Vagina (tissue), 2 donors: ENCODE measurements at regions not wholly inside any gene's neighbourhood (a gene's known extent, or its start where the extent isn't known, plus 50 kb on each side); places are given as distances from the start of the nearest gene placed in this dataset.

ENCODE experiments used
- DNase-seq, 2 donors: peaks; one replicate each; pipeline ENCODE4 v3.0.0-alpha.2; 2017; ENCODE audit errors: extremely low spot score in 2 of 2
- H3K27ac ChIP-seq: fragments of 200-600 bp; sonication (generic); one replicate; pipeline ENCODE4 v1.5.1; 2019
- H3K27me3 ChIP-seq: fragments of 200-600 bp; sonication (generic); one replicate; pipeline ENCODE4 v1.5.1; 2019
- H3K36me3 ChIP-seq, 2 donors: fragments of 200-600 bp; sonication (generic); one replicate each; pipeline ENCODE4 v1.5.1; 2017 to 2019
- H3K4me1 ChIP-seq: fragments of 200-600 bp; sonication (generic); one replicate; pipeline ENCODE4 v1.5.1; 2019
- H3K4me3 ChIP-seq, 2 donors: fragments of 200-600 bp; sonication (generic); 1 replicate in 1 of 2; 2 replicates in 1 of 2; pipeline ENCODE4 v1.5.1; 2016 to 2019
- H3K9me3 ChIP-seq: fragments of 200-600 bp; sonication (generic); one replicate; pipeline ENCODE4 v1.5.1; 2019
- POLR2A ChIP-seq, 2 donors: fragments of 450-650 bp; IDR thresholded peaks; one replicate each; pipeline ENCODE4 v1.6.1; 2017; ENCODE audit warnings: antibody characterized with exemption in 2 of 2, mild to moderate bottlenecking in 2 of 2, moderate library complexity in 2 of 2
- POLR2AphosphoS5 ChIP-seq, 2 donors: sonication (generic); formaldehyde crosslinking; IDR thresholded peaks; one replicate each; pipeline ENCODE4 v1.9.0; 2017; ENCODE audit warnings: antibody characterized with exemption in 2 of 2, mild to moderate bottlenecking in 2 of 2, low read depth in 1 of 2; ENCODE audit not compliant: insufficient read depth in 1 of 2
- intact Hi-C: fragments of 100-400 bp; cut with DNase I; formaldehyde crosslinking; loops from one replicate; pipeline ENCODE4 v1.15.1; 2023
- TF ChIP-seq, protein P1 (sequence below), 3 experiments: fragments of 450-650 bp in 2 of 3; fragments of 200-600 bp in 1 of 3; sonication (generic) in 1 of 3; IDR thresholded peaks; one replicate each; pipeline ENCODE4 v1.5.1; 2017 to 2019; ENCODE audit warnings: antibody characterized with exemption in 3 of 3, mild to moderate bottlenecking in 2 of 3, moderate library complexity in 2 of 3

DNA sequence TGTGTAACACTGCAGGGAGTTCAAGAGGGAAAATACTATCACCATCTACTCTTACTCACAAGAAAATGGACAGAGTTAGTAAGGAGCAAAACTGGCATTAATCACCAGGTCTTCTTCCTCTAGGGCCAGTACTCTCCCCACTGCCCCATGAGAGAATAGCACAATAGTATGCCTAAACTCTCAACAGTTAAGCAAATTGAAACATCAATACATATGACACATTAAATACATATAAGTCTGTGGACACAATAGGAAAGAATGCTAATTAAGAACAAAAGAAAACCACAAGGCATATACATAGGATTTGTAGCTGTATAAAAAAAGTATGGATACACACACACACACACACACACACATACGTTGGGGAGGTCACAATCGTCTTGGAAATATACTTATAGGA is 197.9 kb upstream of the BDNF start:
- H3K9me3 ChIP-seq = no peaks in the 10 kb centered on the region
- H3K36me3 ChIP-seq = no peaks in the 10 kb centered on the region
- no peak overlapping the region for H3K4me3 ChIP-seq
- TF ChIP-seq POLR2A (IDR thresholded peaks at IDR 0.05) (no peak), POLR2AphosphoS5 (IDR thresholded peaks at IDR 0.05; ENCODE audit: insufficient read depth in 1 of 2, low read depth in 1 of 2) (no peak)
- TF ChIP-seq, protein P1, sequence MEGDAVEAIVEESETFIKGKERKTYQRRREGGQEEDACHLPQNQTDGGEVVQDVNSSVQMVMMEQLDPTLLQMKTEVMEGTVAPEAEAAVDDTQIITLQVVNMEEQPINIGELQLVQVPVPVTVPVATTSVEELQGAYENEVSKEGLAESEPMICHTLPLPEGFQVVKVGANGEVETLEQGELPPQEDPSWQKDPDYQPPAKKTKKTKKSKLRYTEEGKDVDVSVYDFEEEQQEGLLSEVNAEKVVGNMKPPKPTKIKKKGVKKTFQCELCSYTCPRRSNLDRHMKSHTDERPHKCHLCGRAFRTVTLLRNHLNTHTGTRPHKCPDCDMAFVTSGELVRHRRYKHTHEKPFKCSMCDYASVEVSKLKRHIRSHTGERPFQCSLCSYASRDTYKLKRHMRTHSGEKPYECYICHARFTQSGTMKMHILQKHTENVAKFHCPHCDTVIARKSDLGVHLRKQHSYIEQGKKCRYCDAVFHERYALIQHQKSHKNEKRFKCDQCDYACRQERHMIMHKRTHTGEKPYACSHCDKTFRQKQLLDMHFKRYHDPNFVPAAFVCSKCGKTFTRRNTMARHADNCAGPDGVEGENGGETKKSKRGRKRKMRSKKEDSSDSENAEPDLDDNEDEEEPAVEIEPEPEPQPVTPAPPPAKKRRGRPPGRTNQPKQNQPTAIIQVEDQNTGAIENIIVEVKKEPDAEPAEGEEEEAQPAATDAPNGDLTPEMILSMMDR (IDR thresholded peaks at IDR 0.05) = no peak
- intact Hi-C loops = no loop called here
- no peaks in the 10 kb centered on the region for H3K4me1 ChIP-seq
- no peak for DNase-seq
- H3K27ac ChIP-seq = no peak overlapping the region
- no peaks in the 10 kb centered on the region for H3K27me3 ChIP-seq

DNA sequence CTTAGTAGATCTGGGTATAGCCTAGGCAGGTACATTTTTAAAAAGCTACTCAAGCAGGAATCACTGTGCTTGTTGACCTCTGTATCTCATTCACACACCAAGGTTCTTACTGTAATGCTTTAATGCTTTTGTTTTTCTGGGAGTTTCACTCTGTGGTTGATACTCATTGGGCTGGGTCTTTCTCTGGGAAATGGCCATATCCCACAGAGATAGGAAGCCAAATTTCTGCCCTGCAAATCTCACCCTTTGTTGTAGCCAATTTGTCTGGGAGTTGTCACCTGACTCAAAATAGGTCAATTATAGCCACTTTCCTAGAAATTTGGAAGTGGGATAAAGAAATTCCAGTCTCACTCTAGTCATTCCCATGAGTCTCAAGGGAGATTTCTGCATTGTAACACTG is 195.8 kb upstream of the BDNF start:
- intact Hi-C loops = loop anchor here (1.0 kb wide), 1 partner anchor 30 kb away; no protein-coding TSS in a partner anchor
- no peak for DNase-seq
- Histone ChIP-seq H3K4me1 (no peaks in the 10 kb centered on the region), H3K4me3 (no peak overlapping the region), H3K27ac (no peak overlapping the region), H3K36me3 (no peaks in the 10 kb centered on the region), H3K27me3 (no peaks in the 10 kb centered on the region), H3K9me3 (no peaks in the 10 kb centered on the region)
- TF ChIP-seq, protein P1 (IDR thresholded peaks at IDR 0.05) = no peak

DNA sequence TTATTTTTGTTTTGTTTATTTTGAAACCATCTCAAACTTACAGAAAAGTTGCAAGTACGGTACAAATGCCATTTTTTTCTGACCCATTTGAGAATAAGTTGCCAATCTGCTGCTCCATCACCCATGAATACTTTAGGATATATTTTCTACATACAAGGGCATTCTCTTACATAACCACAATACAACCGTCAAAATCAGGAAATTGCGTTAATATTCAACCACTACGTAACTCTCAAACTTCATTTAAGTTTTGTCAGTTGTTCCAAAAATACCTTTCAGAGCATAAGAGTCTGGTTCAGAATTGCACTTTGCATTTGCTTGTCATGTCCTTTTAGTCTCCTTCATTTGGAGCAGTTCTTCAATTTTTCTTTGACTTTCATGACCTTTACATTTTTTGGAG is 194.3 kb upstream of the BDNF start:
- H3K9me3 ChIP-seq = no peaks in the 10 kb centered on the region
- H3K36me3 ChIP-seq = no peaks in the 10 kb centered on the region
- H3K27ac ChIP-seq = no peak overlapping the region
- no peak for DNase-seq
- intact Hi-C loops = no loop called here
- H3K4me3 ChIP-seq = no peak overlapping the region
- TF ChIP-seq POLR2A (IDR thresholded peaks at IDR 0.05) (no peak), POLR2AphosphoS5 (IDR thresholded peaks at IDR 0.05; ENCODE audit: insufficient read depth in 1 of 2, low read depth in 1 of 2) (no peak)
- TF ChIP-seq, protein P1 (IDR thresholded peaks at IDR 0.05) = no peak
- no peaks in the 10 kb centered on the region for H3K4me1 ChIP-seq
- H3K27me3 ChIP-seq = no peaks in the 10 kb centered on the region

DNA sequence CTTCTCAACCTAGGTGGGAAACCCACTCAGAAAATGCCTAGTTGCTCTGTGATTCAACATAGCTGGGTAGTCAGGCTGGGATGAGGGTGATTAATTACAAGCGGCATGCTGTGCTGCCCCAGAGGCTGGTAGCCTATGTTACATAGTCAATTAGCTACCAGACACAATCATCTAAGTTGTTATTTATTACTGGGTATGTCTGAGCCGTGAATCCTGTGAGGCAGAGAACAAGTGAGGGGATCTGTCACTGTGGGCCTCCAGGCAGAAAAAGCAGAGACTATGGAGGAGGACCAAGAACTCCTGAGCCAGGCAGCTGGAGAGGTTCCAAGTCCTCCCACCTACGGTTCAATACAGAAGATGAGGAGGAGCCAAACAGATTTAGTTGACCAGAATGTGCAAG is 186.6 kb upstream of the BDNF start:
- no peaks in the 10 kb centered on the region for H3K36me3 ChIP-seq
- no peaks in the 10 kb centered on the region for H3K27me3 ChIP-seq
- TF ChIP-seq, protein P1 (IDR thresholded peaks at IDR 0.05) = no peak
- TF ChIP-seq POLR2AphosphoS5 (IDR thresholded peaks at IDR 0.05; ENCODE audit: insufficient read depth in 1 of 2, low read depth in 1 of 2) (no peak), POLR2A (IDR thresholded peaks at IDR 0.05) (no peak)
- H3K4me3 ChIP-seq = no peak overlapping the region
- intact Hi-C loops = no loop called here
- H3K9me3 ChIP-seq = no peaks in the 10 kb centered on the region
- DNase-seq = no peak
- no peaks in the 10 kb centered on the region for H3K4me1 ChIP-seq
- H3K27ac ChIP-seq = no peak overlapping the region

DNA sequence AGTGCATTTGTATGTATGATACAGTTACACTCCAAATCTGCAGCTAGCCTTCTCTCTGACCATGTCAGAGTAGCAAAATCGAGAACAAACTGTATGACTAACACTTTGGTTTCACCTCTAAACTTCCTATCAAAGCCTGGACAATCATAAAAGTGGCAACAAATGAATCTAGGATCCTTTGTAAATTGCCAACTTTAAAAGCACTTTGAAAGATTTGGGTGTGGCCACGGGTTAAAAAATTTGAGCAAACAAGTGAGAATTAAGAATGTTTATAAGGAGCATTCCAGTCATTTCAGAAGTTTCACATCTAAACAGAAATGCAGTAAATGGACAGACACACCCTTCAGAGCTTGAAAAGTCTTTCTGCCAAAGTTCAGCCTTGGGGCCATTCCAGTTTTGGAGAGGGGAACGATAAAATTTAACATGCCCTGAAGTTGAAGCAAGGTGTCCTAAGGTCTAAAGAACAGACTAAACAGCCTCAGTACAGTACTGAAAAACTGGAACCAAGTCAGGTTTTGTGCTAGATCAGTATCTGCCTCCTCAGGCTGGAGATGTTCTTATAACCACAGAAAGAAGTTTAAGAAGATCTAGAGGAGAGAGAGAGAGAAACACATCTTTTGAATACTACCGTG is 181.9 kb upstream of the BDNF start:
- Histone ChIP-seq H3K4me1 (no peaks in the 10 kb centered on the region), H3K27ac (no peak overlapping the region), H3K4me3 (no peak overlapping the region), H3K27me3 (no peaks in the 10 kb centered on the region), H3K36me3 (no peaks in the 10 kb centered on the region), H3K9me3 (no peaks in the 10 kb centered on the region)
- intact Hi-C loops = no loop called here
- TF ChIP-seq POLR2AphosphoS5 (IDR thresholded peaks at IDR 0.05; ENCODE audit: insufficient read depth in 1 of 2, low read depth in 1 of 2) = no peak
- no peak for DNase-seq
